Right lobe of liver (tissue), 1 donor: ENCODE measurements at regions not wholly inside any gene's neighbourhood (a gene's known extent, or its start where the extent isn't known, plus 50 kb on each side); places are given as distances from the start of the nearest gene placed in this dataset.

Experiments used
- small RNA-seq, 2 experiments: library from RNA; depleted of rRNA; stranded (forward); fragments of <200 nt; gene quantifications; one replicate each; pipeline ENCODE3, GENCODE V24; 2016

Small RNA genes in the stretch of these regions (small RNA-seq; reads per million reads assigned to genes)
- gene RF00019, result 0 reads per million in 2 experiments
